SK-N-SH (cell line): ENCODE measurements at regions not wholly inside any gene's neighbourhood (a gene's known extent, or its start where the extent isn't known, plus 50 kb on each side); places are given as distances from the start of the nearest gene placed in this dataset.

Experiments
- CHD2 ChIP-seq: fragments of 150-350 bp; IDR thresholded peaks from 2 replicates; pipeline ENCODE4 v1.6.1; 2018; ENCODE audit warnings: low read length; ENCODE audit not compliant: partially characterized antibody
- CTCF ChIP-seq: fragments of 200-600 bp; sonication (generic); IDR thresholded peaks from 2 replicates; pipeline ENCODE4 v1.6.1; 2017; ENCODE audit warnings: antibody characterized with exemption, mild to moderate bottlenecking, moderate library complexity
- EZH2phosphoT487 ChIP-seq: fragments of 200-600 bp; sonication (generic); IDR thresholded peaks from 2 replicates; pipeline ENCODE4 v1.6.1; 2017; ENCODE audit warnings: low read depth, mixed run types, mild to moderate bottlenecking, antibody characterized with exemption, moderate library complexity, borderline replicate concordance
- FOXM1 ChIP-seq: IDR thresholded peaks from 2 replicates; pipeline ENCODE4 v1.4.0; 2012; ENCODE audit warnings: low read depth, mild to moderate bottlenecking
- RAD21 ChIP-seq: IDR thresholded peaks from 2 replicates; pipeline ENCODE4 v1.6.1; 2012; ENCODE audit warnings: mild to moderate bottlenecking, low read length
- REST ChIP-seq: IDR thresholded peaks from 2 replicates; pipeline ENCODE4 v1.6.1; 2012; ENCODE audit warnings: mild to moderate bottlenecking, low read depth, low read length, moderate library complexity
- TAF1 ChIP-seq: IDR thresholded peaks from 2 replicates; pipeline ENCODE4 v1.6.1; 2012; ENCODE audit warnings: low read depth, mild to moderate bottlenecking, low read length, moderate library complexity, borderline replicate concordance
- TF ChIP-seq, protein P1 (sequence below): IDR thresholded peaks from 2 replicates; pipeline ENCODE4 v1.4.0; 2012; ENCODE audit warnings: low read depth, borderline replicate concordance

- TF ChIP-seq CHD2 (no peak), TAF1 (no peak), CTCF (no peak), FOXM1 (no peak), EZH2phosphoT487 (no peak), REST (no peak), RAD21 (no peak)
- TF ChIP-seq, protein P1, sequence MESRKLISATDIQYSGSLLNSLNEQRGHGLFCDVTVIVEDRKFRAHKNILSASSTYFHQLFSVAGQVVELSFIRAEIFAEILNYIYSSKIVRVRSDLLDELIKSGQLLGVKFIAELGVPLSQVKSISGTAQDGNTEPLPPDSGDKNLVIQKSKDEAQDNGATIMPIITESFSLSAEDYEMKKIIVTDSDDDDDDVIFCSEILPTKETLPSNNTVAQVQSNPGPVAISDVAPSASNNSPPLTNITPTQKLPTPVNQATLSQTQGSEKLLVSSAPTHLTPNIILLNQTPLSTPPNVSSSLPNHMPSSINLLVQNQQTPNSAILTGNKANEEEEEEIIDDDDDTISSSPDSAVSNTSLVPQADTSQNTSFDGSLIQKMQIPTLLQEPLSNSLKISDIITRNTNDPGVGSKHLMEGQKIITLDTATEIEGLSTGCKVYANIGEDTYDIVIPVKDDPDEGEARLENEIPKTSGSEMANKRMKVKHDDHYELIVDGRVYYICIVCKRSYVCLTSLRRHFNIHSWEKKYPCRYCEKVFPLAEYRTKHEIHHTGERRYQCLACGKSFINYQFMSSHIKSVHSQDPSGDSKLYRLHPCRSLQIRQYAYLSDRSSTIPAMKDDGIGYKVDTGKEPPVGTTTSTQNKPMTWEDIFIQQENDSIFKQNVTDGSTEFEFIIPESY: no peak
These were observed 468.1 kb upstream of the NOVA1 start for GRCh38 chr14:27065886-27066285.
